Activated gamma-delta T cell treated with Interleukin-2 at 50 U/mL for 16 hours (primary cell): ENCODE measurements at regions not wholly inside any gene's neighbourhood (a gene's known extent, or its start where the extent isn't known, plus 50 kb on each side); places are given as distances from the start of the nearest gene placed in this dataset.

Experiments
- DNase-seq: peaks from one replicate; pipeline ENCODE4 v3.0.0-alpha.2; 2020

- no peak for DNase-seq
Measured at GRCh38 chrX:71000139-71000538, 68.0 kb downstream of the SNX12 start.

- peak; percentile 5 for DNase-seq
Measured at GRCh38 chrX:70998411-70999027, 67.6 kb upstream of the SLC7A3 start.

- DNase-seq: no peak
Measured at GRCh38 chrX:70995338-70995737, 64.4 kb upstream of the SLC7A3 start.

GRCh38 chrX:70988425-70988824 lies 57.5 kb upstream of the SLC7A3 start:
- DNase-seq: no peak
